GM12872 (cell line): ENCODE measurements at regions not wholly inside any gene's neighbourhood (a gene's known extent, or its start where the extent isn't known, plus 50 kb on each side); places are given as distances from the start of the nearest gene placed in this dataset.
A peak's percentile ranks its signal among the peaks of the same experiment; 100 is the strongest.

ENCODE experiments used
- CTCF ChIP-seq: IDR thresholded peaks from 3 replicates; pipeline ENCODE4 v1.5.1; 2011; ENCODE audit warnings: low read depth, mild to moderate bottlenecking, low read length, moderate library complexity; ENCODE audit not compliant: insufficient read depth

- TF ChIP-seq CTCF, result peak; percentile 98
Measured at GRCh38 chr3:17841190-17841828, 98.9 kb upstream of the TBC1D5 start.

GRCh38 chr3:17840651-17841050 is 98.2 kb upstream of the TBC1D5 start:
- TF ChIP-seq CTCF, result no peak

- no peak for TF ChIP-seq CTCF
Measured at GRCh38 chr3:17840126-17840525, 97.7 kb upstream of the TBC1D5 start.

GRCh38 chr3:17836919-17837318 is 94.5 kb upstream of the TBC1D5 start:
- no peak for TF ChIP-seq CTCF

- TF ChIP-seq CTCF, result no peak
Measured at GRCh38 chr3:17836092-17836491, 93.7 kb upstream of the TBC1D5 start.

- TF ChIP-seq CTCF, result no peak
Measured at GRCh38 chr3:17833786-17834559, 91.5 kb upstream of the TBC1D5 start.

- no peak for TF ChIP-seq CTCF
Measured at GRCh38 chr3:17832016-17832415, 89.6 kb upstream of the TBC1D5 start.
